HPDE6-E6E7 (cell line): ENCODE measurements at regions not wholly inside any gene's neighbourhood (a gene's known extent, or its start where the extent isn't known, plus 50 kb on each side); places are given as distances from the start of the nearest gene placed in this dataset.
"Not testable (repeated sequence)": the region's sequence is repeated elsewhere in the genome, so short reads cannot be mapped to it uniquely, and the experiment has no call there.

Experiments
- DNase-seq: peaks from one replicate; pipeline ENCODE4 v3.0.0; 2011; ENCODE audit warnings: missing footprints; ENCODE audit errors: extremely low spot score

DNA sequence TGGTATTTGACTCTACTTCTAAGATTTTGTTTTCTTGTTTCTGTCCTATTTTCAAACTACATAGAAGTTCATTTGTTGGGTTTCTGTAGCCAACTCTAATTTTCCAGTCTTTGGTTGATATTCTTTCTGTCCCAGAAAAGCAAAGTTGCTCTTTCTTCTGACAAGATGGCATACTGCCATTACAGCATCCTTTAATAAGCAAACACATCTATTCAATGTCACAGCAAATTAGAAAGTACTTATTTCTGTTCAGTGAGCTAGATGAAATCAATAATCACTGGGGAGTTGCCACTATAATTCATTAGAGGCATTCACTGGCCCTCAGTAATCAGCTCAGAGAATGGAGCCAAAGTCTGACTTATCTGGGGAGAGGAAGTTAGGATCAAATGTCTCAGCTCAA lies 1258.0 kb upstream of the IGFBP7 start:
- no peak for DNase-seq

DNA sequence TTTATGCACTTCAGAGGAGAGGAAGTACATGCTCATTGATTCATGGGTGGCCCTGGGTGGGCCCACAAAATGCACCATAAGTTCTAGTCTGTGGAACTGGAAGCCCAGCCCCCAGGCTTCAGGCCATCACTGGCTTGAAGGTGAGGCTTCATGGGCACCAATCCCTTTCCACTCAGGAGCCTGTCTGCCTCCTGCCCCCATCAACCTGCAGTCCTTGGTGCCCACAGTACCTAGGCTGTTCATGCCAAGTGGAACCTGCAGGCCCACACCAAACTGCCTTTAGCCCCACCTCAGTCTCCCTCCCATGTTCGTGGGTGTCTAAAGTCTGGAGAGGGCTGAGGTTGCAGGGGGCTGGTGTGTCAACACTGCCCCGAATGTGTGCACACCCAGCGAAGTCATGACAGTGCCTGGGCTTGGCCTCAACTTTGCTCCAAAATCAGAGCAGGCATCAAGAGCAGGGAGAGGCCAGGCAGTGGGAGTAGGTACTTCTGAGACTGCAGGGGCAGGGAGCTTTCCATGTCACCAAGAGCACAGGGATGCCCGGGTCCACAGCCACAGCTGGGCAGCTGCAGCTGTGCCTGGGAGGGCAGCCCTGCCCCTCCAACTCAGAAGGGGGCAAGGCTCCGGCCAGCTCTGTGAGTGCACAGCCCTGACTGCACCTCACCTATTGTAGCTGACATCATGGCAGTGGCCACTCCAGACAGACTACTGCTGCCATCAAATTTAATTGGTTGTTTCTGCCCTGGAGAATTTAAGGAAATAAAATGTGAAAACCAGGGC lies 1250.4 kb upstream of the IGFBP7 start:
- no peak for DNase-seq

DNA sequence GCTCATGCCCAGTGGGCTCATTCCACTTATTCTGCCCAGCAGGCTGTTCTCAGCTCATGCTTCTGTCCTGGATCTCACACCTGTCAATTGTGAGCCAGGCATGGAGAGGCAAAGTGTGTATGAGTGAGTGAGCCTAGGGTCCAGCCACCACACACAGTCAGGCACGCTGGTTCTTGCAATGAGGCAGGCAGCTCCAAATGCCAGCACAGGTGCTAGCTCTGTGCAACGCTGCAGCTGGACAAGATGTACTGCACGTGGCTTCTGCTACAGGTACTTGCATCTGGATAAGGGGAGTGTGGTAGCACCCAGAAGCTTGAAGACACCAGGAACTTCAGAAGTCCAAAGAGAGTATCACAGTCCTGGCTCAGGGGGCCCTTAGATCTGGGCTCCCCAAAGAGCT lies 1249.4 kb upstream of the IGFBP7 start:
- no peak for DNase-seq

DNA sequence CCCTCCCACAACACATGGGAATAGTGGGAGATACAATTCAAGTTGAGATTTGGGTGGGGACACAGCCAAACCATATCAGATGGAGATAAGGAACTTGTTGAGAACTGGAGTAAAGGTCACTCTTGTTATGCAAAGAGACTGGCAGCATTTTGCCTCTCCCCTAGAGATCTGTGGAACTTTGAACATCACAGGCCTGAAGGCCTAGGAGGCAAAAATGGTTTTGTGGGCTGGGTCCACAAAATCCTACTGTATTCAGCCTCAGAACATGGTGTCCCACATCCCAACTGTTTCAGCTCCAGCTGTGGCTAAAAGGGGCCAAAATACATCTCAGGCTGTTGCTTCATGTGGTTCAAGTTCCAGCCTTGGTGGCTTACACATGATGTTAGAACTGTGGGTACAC lies 1247.8 kb upstream of the IGFBP7 start:
- DNase-seq, result no peak

DNA sequence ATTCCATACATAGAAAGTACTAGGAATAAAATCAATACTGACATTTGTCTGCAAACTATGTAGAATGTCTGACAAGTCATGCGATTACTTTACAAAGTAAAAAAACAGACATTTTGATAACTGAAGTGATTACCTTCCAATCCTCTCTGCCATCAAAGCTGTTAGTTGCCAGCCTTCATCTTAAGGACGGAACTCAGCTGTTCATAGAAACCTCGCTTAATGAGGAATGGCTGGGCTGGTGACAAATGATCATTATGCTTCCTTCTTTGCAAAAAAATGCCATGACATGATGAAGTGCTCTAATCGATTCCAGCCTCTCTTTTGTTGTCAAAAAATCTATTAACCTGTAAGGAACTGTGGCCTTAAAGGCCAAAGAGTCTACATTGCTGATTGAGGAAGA lies 1214.9 kb upstream of the IGFBP7 start:
- no peak for DNase-seq

DNA sequence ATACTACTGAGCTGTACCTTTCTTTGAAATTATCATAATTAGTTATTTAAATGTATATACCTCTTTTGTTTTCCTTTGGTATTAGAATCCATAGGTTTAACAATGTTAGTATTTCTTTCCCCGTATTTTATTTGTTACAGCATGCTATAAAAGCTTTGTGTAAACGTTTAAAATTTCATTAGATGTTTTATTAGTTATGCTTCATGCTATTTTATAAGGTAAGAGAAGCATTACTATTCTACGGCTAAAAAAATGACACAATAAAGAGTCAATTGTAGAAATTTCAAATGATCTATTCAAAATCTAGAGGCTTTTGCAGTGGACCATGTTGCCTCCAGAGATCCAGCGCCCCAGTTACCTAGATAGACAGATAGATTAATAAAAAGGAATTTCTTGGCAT lies 1203.3 kb upstream of the IGFBP7 start:
- no peak for DNase-seq

DNA sequence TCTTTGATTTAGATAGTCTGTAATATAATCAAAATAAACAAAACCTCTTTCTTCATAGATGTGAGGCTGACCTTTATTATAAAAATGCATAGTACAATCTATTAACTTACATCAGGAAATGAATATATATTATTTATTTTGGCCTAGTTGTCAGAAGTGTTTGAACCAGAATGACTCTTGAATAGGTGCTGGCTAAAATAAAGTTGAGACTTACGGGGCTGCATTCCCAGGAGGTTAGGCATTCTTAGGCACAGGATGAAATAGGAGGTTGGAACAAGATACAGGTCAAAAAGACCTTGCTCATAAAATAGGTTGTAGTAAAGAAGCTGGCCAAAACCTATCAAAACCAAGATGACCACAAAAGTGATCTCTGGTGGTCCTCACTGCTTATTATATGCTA lies 1193.3 kb upstream of the IGFBP7 start:
- no peak for DNase-seq

DNA sequence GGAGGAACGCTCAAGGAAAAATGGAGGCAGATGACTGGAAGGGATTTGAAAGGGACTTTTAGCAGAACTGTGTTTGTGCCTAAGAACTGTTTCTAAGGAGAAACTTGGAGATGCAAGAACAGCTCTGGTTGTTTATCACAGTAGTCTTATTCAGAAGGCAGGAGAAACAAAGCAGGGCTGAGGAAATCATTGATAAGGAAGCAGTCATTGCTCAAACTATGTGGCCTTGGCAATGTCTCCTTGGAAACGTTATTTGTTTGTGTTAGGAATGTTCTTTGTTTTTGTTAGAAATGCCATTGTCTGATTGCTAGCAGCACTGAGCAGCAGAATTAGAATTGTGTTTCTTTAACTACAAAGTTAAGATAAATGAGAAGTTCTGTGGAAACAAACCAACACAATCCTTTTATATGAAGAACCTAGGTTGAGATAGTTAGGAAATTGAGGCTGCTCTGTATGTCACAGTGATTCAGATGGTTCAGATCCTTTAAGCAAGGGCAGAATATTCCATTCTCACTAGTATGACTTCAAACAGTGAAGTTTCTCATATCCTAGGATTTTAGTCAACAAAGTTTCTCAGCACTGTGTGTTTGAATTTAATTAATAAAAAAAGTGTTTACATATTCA lies 1191.3 kb upstream of the IGFBP7 start:
- no peak for DNase-seq

DNA sequence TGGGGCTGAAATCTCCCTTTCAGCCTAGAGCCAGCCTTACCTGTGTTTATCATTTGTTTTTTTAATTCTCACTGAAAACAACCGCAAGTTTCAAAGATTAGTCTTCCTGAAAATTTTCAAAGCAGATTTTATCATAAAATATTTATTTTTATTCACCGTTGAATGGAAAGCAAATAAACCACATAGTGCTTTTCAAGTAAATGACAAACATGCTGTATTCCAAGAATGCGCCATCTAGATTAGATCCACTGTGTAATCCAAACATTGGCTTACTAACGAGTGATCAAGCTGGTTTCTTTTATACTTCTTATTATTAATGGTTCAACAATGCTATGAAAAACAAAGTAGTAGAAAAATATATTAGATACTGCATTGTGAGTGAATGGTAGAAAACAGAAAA lies 1176.2 kb upstream of the IGFBP7 start:
- DNase-seq, result no peak

DNA sequence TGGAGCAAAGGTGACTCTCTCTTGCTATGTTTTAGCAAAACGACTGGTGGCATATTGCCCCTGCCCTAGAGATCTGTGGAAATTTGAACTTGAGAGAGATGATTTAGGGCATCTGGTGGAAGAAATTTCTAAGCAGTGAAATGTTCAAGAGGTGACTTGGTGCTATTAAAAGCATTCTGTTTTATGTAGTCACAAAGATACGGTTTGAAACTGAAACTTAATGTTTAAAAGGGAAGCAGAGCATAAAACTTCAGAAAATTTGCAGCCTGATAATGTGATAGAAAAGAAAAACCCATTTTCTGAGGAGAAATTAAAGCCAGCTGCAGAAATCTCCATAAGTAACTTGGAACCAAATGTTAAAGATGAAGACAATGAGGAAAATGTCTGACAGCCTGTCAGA lies 1170.7 kb upstream of the IGFBP7 start:
- DNase-seq, result not testable (repeated sequence)

DNA sequence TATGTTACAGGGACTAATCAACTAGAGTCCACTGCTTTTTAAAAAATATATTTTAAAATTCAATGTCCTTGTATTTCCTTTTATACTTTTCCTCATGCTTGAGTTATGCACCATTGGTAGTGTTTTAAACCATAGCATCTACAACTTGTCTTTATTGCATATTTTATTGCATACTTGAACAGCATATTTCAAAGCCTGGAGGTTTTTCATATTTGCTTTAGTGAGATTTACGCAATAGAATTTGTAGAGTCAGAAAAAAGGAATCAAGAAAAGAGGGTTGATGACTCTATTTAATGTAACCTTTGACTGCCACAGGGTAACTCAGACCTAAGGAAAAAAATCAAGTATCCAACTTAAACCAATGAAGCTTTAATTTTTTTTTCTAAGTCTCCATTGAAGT lies 1165.7 kb upstream of the IGFBP7 start:
- no peak for DNase-seq

DNA sequence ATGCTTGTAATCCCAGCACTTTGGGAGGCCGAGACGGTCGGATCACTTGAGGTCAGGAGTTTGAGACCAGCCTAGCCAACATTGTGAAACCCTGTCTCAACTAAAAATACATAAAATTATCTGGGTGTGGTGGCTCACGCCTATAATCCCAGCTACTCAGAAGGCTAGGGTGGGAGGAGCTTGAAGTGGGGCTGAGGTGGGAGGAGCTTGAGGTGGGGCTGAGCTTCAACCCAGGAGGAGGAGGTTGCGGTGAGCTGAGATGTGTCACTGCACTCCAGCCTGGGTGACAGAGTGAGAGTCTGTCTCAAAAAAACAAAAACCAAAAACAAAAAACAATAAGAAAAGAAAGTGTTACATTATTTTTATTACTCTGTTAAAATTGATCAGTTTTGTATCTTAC lies 1164.4 kb upstream of the IGFBP7 start:
- DNase-seq, result no peak

DNA sequence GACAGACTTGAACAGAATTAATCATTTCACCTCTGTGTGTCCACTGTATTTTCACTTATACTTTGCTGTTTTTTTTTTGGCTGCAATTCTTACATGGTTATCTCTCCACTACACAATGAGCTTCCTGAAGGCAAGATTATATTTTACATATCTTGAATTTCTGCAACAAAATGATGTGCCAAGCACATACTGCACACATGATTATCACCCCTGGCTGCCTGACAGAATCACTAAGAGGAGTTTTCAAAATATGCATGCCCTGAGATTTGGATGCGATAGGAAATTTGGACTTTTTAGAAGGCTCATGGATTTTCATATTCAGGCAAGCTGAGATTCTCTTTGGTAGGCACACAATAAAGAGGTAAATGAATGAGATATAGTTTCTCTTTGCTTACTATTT lies 1162.1 kb upstream of the IGFBP7 start:
- no peak for DNase-seq

DNA sequence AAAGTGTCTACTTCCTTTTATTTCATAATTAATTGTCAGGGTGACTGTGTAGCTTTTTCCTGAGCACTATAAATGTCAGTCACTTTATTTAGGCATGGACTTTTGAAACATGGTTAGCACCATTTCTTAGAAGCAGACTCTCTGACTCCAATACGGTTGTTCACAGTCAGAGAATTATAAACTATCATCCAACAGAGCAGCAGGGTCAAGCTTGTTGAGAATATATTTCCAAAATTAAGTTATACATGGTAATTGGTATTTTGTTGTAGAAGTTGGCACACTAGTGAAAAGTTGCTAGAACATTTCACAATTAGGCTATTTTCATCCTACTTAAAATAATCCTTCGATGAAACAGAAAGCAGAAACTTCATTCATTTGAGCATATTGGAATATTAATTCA lies 1155.5 kb upstream of the IGFBP7 start:
- DNase-seq, result no peak

DNA sequence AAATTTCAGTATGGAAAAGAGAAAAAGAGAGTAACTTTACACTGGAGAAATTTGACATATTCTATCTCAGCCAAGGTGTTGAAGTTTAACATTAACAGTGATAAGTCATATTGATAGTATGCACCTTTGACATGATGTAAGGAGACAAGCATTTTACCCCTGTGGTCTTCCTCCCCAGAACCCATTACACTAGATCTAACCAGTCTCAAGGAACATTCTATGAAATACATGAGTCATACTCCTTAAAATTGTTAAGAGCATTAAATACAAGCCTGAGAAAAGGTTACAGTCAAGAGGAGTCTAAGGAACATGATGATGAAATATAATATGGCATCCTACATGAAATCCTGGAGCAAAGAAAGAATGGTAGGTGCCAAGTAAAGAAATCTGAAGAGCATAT lies 1151.3 kb upstream of the IGFBP7 start:
- DNase-seq, result no peak

DNA sequence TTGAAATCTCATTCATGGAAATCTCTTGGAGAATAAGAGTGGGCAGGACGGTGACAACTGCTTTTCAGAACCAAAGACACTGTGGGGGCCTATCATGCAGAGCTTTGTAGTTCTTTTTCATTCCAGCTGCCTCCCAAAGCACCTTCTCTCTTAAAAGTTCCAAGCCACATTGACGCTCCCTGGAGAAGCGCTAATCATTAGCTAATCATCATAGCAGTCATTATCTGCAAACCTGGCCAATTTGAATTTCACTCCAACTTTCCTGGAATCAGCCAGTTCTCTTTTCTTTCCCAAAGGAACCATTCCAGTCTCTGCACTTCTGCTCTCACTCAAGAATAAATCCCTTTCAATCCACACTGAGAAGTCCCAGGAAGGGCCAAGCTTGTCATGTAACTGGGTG lies 1144.1 kb upstream of the IGFBP7 start:
- DNase-seq, result no peak

DNA sequence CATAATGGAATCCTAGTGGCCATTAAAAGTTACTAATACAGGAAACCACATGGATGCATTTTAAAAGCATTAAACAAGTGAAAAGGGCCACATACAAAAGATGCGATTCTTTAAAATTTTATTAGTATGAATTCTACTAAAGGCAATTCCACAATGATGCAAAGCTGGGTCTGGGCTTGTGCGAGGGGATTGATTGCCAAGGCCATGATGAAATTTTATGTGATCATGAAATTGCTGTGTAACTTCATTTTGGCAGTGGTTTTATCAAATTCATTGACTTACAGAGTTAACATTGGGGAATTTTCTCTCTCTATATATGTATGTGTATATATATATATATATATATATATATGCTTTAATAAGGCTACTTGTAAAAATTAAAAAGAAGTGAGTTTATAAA lies 1142.5 kb upstream of the IGFBP7 start:
- no peak for DNase-seq

DNA sequence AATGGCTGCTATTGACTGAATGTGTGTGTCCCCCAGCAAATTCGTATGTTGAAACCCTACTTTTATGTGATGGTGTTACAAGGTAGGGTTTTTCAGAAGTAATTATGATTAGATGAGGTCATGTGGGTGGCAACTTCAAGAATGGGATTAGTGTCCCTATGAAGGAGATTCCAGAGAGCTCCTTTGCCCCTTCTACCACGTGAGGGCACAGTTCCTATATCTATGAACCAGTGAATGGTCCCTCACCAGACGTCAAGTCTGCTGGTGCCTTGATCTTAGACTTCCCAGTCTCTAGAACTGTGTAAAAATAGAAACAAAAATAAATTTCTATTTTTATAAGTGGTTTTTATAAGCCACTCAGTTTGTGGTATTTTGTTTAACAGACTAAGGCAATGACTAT lies 1137.6 kb upstream of the IGFBP7 start:
- DNase-seq, result peak; percentile 9

DNA sequence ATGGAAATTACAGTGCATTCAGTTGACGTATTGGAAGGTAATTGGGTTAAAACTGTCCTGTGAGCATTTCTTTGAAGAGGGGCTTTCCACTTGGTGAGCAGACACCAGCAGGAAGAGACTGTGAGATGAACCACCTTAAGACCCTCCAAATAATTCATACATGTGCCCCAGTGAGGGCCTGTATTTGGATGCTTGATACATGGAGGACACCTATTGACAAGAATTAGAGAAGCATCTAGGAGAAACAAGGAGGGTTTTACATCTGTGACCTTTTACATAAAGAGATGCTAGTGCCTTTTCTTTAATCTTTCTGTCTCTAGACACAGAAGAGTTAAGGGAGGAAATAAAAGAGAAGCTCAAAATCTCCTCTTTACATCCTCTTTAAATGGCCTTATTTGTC lies 1115.3 kb upstream of the IGFBP7 start:
- DNase-seq, result no peak

DNA sequence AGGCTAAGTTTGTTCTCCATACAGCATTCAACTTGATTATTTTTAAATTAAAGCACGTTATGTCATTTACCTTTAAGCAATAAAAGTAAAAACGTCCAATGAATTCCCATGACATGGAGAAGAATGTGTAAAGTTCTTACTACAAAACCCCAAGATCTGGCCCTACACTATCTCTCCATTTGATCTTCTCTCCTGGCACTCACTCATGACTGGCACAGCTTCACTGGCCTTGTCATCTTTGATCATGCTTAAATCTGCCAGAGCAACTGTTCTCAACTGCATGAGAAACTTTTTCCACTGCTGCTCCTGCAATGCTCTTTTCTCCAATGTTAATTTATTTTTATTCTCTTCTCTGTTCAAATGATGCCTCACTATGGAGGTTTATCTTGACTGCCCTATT lies 1109.0 kb upstream of the IGFBP7 start:
- DNase-seq, result no peak

DNA sequence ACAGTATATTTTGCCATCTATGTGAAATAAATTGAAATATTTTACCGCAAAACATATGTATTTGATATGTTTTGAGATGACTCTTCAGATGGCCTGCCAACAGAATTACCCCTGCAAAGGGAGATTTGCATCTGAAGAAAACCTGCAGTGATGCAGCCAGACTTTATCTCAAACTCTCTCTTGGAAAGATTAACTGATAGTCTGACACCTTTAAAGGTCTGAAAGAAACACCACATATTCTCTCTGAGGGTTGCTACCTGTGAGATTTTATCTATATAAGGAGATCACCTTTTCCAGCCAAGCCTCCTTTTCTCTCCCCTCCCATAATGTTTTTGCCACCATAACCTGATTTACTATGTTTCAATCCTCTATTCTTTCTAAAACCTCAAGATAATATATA lies 1106.3 kb upstream of the IGFBP7 start:
- no peak for DNase-seq

DNA sequence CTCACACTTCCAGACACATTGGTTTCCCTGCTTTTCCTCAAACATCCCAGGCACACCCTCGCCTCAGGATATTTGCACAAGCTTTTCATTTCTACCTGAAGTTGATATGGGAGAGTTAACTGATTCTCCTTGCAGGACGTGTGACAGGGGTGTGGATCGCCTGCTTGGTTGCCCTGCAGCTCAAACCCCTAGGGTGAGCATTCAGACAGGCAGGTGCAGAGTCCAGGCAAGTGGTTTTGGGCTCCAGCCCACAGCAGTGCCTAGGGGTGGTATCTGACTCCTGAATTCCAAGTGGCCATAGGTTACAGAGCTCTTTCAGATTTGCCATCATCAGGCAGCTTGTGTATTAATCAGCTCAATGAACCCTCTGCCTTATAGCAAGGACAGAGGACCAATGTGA lies 1104.2 kb upstream of the IGFBP7 start:
- no peak for DNase-seq

DNA sequence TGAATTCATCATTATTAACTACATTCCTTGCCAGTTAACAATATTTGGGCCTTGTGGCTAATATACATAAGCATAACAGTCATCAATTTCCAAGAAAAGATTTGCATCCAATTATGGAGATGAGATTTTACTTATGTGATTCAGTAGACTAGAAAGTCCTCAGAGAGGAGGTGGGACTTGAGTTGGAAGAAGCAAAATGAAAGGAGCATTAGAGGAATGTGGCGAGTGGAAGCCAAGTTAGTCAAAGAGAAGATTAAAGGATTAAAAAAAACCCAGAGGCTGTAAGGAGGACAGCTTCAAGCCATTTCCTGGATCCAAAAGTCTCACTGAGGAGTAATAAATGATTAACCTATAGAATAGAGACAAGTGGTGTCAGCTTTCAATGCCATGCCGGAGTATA lies 1099.4 kb upstream of the IGFBP7 start:
- DNase-seq, result no peak

DNA sequence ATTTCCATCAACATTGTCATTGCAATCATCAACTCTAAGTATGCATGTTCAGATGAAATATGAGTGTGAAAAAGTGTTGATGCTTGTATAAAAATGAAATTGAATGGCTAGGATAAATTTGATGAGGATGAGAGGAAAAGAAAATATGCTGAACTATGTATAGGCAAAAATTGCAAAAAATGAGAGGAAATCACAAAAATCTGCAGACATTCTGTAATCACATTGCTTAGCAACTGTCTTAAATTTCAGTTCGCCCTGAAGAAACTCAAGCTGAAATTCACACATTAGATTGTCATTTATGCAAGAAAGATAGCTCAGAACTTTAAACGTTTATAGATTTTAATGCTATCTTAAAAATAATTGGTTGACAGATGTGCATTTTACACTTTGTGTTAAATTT lies 1098.8 kb upstream of the IGFBP7 start:
- no peak for DNase-seq
